Suppressor macrophage treated with lipopolysaccharide for 1 hour (primary cell): ENCODE measurements at regions not wholly inside any gene's neighbourhood (a gene's known extent, or its start where the extent isn't known, plus 50 kb on each side); places are given as distances from the start of the nearest gene placed in this dataset.

Experiments
- DNase-seq, 3 donors: peaks; one replicate each; pipeline ENCODE4 v3.0.0-alpha.2; 2020 to 2022

- DNase-seq, result no peak
These were observed 89.4 kb upstream of the APCDD1 start for GRCh38 chr18:10365021-10365500.

GRCh38 chr18:10365901-10366300, 88.5 kb upstream of the APCDD1 start:
- no peak for DNase-seq

- peak; percentile 52 to 66 (median 64) for DNase-seq
These were observed 86.6 kb upstream of the APCDD1 start for GRCh38 chr18:10367836-10368235.

- DNase-seq, result no peak
These were observed 85.7 kb upstream of the APCDD1 start for GRCh38 chr18:10368456-10369453.

DNA sequence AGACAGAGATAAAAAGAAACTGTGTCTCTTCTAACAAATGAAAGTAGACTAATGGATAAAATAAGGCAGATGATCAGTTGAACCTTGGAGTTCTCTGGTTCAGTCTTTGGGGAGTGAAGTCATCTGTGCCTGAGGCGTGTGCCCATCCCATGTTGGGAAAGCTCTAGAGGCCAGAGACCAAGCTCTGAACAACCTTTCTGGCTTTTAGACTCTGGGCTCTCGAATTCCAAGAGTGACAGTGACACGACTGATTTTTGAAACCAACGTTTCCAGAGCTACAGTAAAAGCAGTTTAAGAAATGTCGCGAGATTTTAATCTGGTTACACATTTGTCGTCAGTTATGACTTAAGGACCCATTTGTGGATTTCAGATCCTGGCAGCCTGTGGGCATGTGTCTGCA, 83.7 kb upstream of the APCDD1 start:
- no peak for DNase-seq

GRCh38 chr18:10371165-10371564, 83.3 kb upstream of the APCDD1 start:
- no peak for DNase-seq

- no peak for DNase-seq
These were observed 80.2 kb upstream of the APCDD1 start for GRCh38 chr18:10374195-10374594.

DNA sequence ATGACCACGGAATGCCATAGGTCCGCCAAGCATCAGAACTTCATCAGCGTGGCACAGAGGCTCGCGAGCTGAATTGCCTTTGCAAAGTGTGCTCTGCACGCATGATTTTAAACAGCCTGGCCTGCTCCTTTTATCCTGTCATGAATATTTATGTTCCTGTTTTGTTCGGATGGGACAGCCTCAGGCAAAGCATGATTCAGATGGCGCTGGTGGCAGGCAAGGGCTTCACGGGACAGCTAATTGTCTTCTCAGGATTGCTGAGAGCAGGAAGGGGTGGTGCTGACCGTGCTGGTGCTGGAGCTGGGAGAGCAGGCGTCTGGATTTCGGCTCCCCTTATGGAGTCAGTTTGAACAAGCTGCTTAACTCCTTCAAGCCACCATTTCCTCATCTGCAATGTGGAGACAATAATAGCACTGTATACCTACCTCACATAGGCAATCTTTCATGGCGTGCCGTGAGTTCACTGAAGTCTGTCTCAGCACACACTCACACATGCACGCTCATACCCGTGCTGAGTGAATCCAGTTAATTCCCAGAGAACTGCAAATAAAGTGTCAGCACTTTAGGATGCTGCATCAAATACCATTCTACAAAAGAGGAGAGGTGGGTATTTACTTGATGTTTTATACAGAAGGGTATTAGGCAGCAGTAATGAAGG, 79.7 kb upstream of the APCDD1 start:
- DNase-seq, result peak in 1 of 3 donors; percentile 20

DNA sequence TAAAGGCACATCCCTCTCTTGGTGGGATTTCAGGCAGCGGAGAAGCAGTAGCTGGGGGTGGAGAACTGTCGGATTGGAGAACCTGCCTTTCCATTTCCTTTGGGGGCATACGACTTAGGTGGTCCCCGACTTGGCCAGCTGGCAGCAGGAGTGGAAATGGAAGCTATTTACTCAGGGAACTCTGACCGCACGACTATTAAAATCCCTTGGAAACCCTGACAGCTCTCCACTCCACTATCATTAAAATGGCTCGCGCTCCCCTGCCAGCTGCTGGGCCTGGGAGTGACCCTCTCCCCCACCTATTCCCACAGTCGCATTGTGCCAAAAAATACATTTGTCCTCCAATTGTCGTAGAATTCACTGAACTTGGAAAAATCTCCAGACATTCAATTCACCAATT, 77.7 kb upstream of the APCDD1 start:
- DNase-seq, result no peak

DNA sequence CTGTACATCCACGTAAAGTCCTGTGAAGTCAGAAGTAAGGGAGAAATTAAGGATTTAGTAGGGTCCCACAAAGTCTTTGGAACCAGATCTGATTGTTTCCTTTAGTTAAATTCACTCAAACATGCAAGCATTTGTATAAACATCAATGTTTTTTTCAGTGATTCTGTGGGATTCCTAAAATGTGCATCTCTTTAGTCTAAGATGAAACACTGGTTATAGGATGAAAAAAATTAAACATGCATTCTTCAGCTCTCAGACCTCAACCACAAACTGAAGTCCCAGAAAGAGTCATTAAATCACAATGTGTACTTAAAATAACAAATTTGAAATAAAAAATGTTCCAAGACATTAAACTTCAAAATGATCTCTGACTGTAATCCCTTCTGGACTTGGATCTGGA, 76.5 kb upstream of the APCDD1 start:
- DNase-seq, result no peak

GRCh38 chr18:10378688-10379420, 75.6 kb upstream of the APCDD1 start:
- DNase-seq, result peak; percentile 28 to 48 (median 32)

DNA sequence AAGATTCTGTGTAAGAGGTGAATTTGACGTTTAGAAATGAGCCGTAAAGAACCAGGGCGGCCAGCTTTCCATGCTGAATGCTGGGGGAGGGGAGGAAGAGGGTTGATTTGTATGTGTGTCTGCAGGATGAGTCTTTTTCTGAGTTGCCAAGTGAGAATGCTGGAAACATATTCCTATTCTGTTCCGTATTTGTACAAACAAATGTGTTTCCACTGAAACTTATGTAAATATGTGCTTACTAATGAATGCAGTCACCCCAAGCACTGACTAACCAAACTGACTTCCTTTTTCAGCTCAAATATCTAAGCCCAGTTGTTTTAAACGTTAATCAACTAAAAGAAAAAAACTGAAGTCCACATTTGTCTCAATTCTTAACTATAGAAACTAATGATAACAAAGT, 74.9 kb upstream of the APCDD1 start:
- DNase-seq, result peak; percentile 51 to 89 (median 87)

DNA sequence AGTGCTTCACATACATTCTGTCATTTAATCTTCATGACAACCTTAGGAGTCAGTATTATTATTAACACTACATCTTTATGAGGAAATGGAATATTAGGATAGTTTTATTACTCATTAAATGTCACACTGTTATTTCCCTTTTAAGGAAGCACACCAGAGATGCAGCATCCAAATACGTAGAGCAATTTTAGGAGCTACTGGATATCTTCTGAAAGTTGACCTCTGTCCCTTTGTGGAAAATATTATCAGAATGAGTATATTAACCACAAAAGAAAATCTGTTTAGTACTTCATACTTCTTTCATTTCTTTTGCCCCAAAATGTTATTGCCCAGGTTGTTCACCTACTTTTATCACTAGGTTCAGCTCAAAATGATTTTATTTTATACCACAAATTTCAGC, 72.9 kb upstream of the APCDD1 start:
- DNase-seq, result peak in 1 of 3 donors; percentile 39

GRCh38 chr18:10381951-10382350, 72.5 kb upstream of the APCDD1 start:
- DNase-seq, result no peak

- no peak for DNase-seq
These were observed 68.4 kb upstream of the APCDD1 start for GRCh38 chr18:10386049-10386448.

- no peak for DNase-seq
These were observed 67.5 kb upstream of the APCDD1 start for GRCh38 chr18:10386956-10387355.

DNA sequence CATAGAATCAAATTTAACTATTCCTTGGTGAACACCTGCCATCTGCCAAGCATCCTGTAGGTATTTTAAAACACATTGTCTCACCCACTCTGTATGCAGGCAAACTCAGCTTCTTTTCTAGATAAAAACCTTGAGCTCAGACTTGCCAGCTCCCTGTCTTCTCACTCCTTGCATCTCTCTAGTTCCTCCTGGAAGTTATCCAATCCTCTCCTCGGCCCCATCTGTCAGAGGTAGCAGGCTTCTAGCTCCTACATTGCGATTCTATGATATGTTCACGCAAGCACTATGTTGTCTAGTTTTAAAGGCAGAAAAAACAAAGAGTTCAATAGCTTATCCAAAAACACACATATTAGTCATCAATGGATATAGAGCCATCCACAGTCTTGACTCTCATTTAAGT, 67.0 kb upstream of the APCDD1 start:
- DNase-seq, result no peak

DNA sequence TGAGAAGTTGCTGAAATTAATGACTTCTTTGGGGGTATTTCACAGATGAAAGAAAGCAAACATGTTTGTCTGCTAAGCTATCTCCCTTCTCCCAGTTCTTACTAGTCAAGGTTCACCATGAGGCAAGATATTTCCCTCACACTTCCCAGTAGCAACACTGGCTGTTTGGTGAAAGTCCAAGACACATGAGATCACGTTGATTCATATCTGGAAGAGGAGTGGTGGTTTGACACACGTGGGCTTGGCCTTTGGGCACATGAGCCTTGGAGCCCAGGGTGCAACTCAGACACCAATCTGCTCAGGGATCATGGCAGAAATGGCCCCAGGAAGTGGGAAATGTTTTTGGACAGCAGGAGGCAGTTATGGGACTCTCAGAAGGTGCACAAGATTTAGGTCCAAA, 66.1 kb upstream of the APCDD1 start:
- no peak for DNase-seq

GRCh38 chr18:10391506-10391905, 62.9 kb upstream of the APCDD1 start:
- DNase-seq, result no peak

DNA sequence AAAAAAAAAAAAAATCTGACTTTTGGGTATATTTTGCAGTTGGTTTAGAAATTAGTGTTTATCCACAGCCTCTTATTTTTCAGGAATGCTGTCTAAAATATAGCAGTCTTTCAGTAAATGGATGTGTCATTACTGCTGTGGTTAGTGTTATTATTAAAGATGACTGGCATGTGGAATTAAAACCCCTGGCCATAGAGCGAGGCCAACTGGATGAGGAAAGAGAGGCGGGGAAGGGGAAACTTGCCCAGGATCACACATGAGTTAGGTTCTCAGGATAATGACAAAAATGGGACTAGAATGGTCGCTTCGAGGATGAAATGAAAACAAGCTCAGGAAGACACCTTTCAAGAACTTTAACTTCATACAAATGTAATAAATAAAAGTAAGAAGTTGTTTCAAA, 57.4 kb upstream of the APCDD1 start:
- no peak for DNase-seq

DNA sequence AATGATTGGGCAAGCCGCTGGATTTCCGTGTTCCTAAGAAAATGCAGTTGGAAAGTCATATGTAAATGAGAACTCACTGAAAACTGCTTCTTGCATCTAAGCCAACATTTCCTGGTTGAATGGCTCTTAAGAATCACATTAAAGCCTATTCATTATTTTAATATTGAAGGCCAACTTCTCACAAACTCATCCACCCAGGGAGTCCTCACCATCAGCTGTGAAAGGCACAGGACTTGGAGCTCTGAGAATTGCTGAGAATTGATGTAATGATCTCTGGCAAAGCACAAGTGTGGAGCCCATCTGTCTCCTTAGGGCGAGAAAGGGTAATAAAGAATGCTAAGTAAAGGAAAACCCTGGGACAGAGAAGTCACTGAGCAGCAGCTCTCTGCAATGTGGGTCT, 55.9 kb upstream of the APCDD1 start:
- no peak for DNase-seq

DNA sequence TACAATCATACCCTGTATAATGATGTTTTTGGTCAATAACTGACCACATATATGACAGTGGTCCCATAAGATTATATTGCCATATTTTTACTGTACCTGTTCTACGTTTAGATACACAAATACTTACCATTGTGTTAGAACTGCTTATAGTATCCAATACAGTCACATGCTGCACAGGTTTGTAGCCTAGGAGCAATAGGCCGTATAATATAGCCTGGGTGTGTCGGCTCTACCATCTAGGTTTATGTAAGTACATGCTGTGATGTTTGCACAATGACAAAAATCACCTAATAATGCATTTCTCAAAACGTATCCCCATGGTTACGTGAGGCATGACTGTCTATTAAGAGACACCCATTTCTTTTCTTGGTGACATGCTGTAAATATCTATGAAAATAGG, 55.0 kb upstream of the APCDD1 start:
- no peak for DNase-seq
